ENCODE measurements at regions not wholly inside any gene's neighbourhood (a gene's known extent, or its start where the extent isn't known, plus 50 kb on each side); places are given as distances from the start of the nearest gene placed in this dataset.

- intact Hi-C loops (cut with micrococcal nuclease; ENCODE audit: unreplicated experiment), result no loop called here
- no peak overlapping the region for H3K4me3 ChIP-seq (ENCODE audit: low read depth, low read length, poor library complexity, severe bottlenecking)
- no peak for DNase-seq (ENCODE audit: low spot score)
- POLR2A ChIA-PET (ENCODE audit: low non-redundant PET), result no interaction called here
- TF ChIP-seq CTCF (conservative IDR thresholded peaks at IDR 0.05; ENCODE audit: low read depth, low read length) (no peak), EZH2 (IDR thresholded peaks at IDR 0.05; ENCODE audit: borderline replicate concordance, low read depth, low read length, poor library complexity, severe bottlenecking) (no peak)
- H3K27ac ChIP-seq (ENCODE audit: low read depth, low read length, poor library complexity, severe bottlenecking), result no peak overlapping the region
- no TSS peak for BruUV-seq (replicated peaks)
- H3K9me3 ChIP-seq (ENCODE audit: low read depth, low read length, poor library complexity, severe bottlenecking), result no peaks in the 10 kb centered on the region
- H3K4me1 ChIP-seq (ENCODE audit: insufficient read depth, low read length, poor library complexity, severe bottlenecking), result no peaks in the 10 kb centered on the region
- CTCF ChIA-PET, result no interaction called here
- H3K27me3 ChIP-seq (replicated peaks; ENCODE audit: insufficient read depth, low read depth, low read length, poor library complexity), result no peaks in the 10 kb centered on the region
- no peaks in the 10 kb centered on the region for H3K36me3 ChIP-seq (ENCODE audit: insufficient read depth, low read length, poor library complexity, severe bottlenecking)
These were observed 122.9 kb upstream of the SALL3 start for GRCh38 chr18:78856569-78857313.

GRCh38 chr18:78857314-78858150 is 122.1 kb upstream of the SALL3 start:
- H3K36me3 ChIP-seq (ENCODE audit: insufficient read depth, low read length, poor library complexity, severe bottlenecking), result no peaks in the 10 kb centered on the region
- intact Hi-C loops (cut with micrococcal nuclease; ENCODE audit: unreplicated experiment), result no loop called here
- POLR2A ChIA-PET (ENCODE audit: low non-redundant PET), result no interaction called here
- no peak overlapping the region for H3K27ac ChIP-seq (ENCODE audit: low read depth, low read length, poor library complexity, severe bottlenecking)
- CTCF ChIA-PET, result no interaction called here
- no peak for TF ChIP-seq CTCF (conservative IDR thresholded peaks at IDR 0.05; ENCODE audit: low read depth, low read length)
- TF ChIP-seq EZH2 (IDR thresholded peaks at IDR 0.05; ENCODE audit: borderline replicate concordance, low read depth, low read length, poor library complexity, severe bottlenecking), result no peak
- no peaks in the 10 kb centered on the region for H3K4me1 ChIP-seq (ENCODE audit: insufficient read depth, low read length, poor library complexity, severe bottlenecking)
- no peaks in the 10 kb centered on the region for H3K9me3 ChIP-seq (ENCODE audit: low read depth, low read length, poor library complexity, severe bottlenecking)
- no peak overlapping the region for H3K4me3 ChIP-seq (ENCODE audit: low read depth, low read length, poor library complexity, severe bottlenecking)
- H3K27me3 ChIP-seq (replicated peaks; ENCODE audit: insufficient read depth, low read depth, low read length, poor library complexity), result no peaks in the 10 kb centered on the region
- DNase-seq (ENCODE audit: low spot score), result no peak
- no TSS peak for BruUV-seq (replicated peaks)

- intact Hi-C loops (cut with micrococcal nuclease; ENCODE audit: unreplicated experiment), result no loop called here
- Histone ChIP-seq H3K4me1 (ENCODE audit: insufficient read depth, low read length, poor library complexity, severe bottlenecking) (no peaks in the 10 kb centered on the region), H3K36me3 (ENCODE audit: insufficient read depth, low read length, poor library complexity, severe bottlenecking) (no peaks in the 10 kb centered on the region), H3K27ac (ENCODE audit: low read depth, low read length, poor library complexity, severe bottlenecking) (no peak overlapping the region), H3K9me3 (ENCODE audit: low read depth, low read length, poor library complexity, severe bottlenecking) (no peaks in the 10 kb centered on the region), H3K27me3 (replicated peaks; ENCODE audit: insufficient read depth, low read depth, low read length, poor library complexity) (peaks cover 14% of the 10 kb centered on the region), H3K4me3 (ENCODE audit: low read depth, low read length, poor library complexity, severe bottlenecking) (no peak overlapping the region)
- CTCF ChIA-PET, result no interaction called here
- no peak for DNase-seq (ENCODE audit: low spot score)
- POLR2A ChIA-PET (ENCODE audit: low non-redundant PET), result no interaction called here
- TF ChIP-seq EZH2 (IDR thresholded peaks at IDR 0.05; ENCODE audit: borderline replicate concordance, low read depth, low read length, poor library complexity, severe bottlenecking) (no peak), CTCF (conservative IDR thresholded peaks at IDR 0.05; ENCODE audit: low read depth, low read length) (no peak)
- no TSS peak for BruUV-seq (replicated peaks)
These were observed 119.9 kb upstream of the SALL3 start for GRCh38 chr18:78859686-78860085.
